ENCODE measurements at regions not wholly inside any gene's neighbourhood (a gene's known extent, or its start where the extent isn't known, plus 50 kb on each side); places are given as distances from the start of the nearest gene placed in this dataset.

DNA sequence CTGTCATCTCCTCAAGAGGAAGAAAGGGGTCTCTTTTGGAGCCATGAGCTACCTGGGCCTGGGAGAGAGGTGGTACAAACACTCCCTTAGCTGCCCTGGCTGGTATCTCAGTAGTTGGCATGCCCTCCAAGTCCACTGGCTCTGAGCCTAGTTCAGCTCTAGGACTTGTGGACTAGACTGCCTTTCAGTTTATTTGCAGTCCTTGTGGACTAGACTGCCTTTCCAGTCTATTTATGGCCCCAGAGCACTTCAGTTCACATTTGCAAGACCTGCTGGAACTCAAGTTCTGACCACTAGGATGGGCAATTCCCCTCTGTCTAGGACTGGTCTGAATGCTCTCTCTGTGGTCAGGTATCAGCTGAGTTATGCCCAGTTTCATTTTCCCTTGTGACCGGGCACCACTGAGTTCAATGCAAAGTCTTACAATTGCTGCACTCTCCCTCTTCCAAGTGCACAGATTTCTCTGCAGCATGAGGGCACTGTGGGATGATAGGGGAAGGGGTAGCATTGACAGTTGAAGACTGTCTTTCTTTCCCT, 1019.0 kb downstream of the TAF11L14 start:
- no peak for TF ChIP-seq POLR2A (IDR thresholded peaks at IDR 0.05)
- TF ChIP-seq, protein P1, sequence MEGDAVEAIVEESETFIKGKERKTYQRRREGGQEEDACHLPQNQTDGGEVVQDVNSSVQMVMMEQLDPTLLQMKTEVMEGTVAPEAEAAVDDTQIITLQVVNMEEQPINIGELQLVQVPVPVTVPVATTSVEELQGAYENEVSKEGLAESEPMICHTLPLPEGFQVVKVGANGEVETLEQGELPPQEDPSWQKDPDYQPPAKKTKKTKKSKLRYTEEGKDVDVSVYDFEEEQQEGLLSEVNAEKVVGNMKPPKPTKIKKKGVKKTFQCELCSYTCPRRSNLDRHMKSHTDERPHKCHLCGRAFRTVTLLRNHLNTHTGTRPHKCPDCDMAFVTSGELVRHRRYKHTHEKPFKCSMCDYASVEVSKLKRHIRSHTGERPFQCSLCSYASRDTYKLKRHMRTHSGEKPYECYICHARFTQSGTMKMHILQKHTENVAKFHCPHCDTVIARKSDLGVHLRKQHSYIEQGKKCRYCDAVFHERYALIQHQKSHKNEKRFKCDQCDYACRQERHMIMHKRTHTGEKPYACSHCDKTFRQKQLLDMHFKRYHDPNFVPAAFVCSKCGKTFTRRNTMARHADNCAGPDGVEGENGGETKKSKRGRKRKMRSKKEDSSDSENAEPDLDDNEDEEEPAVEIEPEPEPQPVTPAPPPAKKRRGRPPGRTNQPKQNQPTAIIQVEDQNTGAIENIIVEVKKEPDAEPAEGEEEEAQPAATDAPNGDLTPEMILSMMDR (IDR thresholded peaks at IDR 0.05) = no peak

All from uterus (tissue), 2 donors.